ENCODE measurements at regions not wholly inside any gene's neighbourhood (a gene's known extent, or its start where the extent isn't known, plus 50 kb on each side); places are given as distances from the start of the nearest gene placed in this dataset.

DNA sequence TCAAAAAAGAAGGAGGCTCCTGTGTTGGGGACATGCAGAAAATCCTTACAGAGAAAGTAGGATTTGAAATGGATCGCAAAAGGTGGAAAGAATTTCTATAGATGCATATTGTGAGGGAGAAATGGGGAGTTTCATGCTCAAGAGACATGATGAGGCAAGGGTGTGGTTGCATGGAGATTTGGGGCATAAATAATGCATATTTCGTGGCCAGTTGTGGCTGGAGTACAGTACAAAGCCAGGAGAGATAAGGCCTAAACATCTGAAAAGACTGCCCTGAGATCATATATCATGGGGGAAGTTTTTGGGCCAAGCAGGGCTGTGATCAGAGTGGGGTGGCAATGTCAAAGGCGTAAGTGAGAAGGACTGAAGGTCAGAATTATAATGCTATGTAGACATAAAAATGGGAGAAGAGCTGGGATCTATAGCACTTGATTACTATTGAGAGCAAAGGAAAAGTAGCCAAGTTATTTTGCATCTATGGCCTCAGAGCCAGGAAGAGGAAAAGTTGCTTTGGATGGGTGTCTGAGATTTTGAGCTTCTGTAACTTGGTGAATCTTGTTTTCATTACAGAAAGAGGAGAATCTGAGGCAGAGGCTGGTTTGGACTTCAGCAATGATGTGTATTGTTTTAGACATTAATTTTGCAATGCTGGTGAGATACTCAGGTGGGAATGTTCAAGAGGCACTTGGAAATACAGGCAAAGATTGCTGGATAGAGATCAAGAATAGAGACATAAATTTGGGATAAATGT is 166.6 kb downstream of the INHBA start (continued):
- TF ChIP-seq, protein P1, sequence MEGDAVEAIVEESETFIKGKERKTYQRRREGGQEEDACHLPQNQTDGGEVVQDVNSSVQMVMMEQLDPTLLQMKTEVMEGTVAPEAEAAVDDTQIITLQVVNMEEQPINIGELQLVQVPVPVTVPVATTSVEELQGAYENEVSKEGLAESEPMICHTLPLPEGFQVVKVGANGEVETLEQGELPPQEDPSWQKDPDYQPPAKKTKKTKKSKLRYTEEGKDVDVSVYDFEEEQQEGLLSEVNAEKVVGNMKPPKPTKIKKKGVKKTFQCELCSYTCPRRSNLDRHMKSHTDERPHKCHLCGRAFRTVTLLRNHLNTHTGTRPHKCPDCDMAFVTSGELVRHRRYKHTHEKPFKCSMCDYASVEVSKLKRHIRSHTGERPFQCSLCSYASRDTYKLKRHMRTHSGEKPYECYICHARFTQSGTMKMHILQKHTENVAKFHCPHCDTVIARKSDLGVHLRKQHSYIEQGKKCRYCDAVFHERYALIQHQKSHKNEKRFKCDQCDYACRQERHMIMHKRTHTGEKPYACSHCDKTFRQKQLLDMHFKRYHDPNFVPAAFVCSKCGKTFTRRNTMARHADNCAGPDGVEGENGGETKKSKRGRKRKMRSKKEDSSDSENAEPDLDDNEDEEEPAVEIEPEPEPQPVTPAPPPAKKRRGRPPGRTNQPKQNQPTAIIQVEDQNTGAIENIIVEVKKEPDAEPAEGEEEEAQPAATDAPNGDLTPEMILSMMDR (IDR thresholded peaks at IDR 0.05): no peak
- TF ChIP-seq ZSCAN20 (CRISPR knock-in tag; IDR thresholded peaks at IDR 0.05) (no peak), CEBPB (IDR thresholded peaks at IDR 0.05) (no peak)

DNA sequence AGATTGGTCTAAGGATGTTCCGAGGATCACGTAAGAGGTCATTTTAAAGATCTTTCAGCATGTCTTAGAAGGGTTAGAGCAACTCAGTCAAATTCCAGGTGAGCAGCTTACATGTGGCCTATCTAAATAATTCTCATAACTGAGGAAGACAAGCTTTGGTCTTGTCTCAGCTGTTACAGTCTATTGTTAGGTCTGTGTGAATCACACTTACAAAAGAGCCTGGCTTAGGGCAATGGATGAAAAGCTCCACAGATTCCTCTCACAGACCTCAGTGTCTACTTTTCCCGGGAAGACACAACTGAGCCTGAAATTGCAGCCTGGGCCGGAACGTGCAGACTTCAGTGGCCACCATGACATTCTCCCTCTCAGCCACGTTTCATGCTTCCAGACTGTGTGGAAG is 173.1 kb downstream of the INHBA start:
- WGBS (ENCODE audit: missing lambda C conversion rate): 43% methylated on average over 6 of the region's 6 CpGs
- Histone ChIP-seq H3K4me2 (no peak overlapping the region), H3K9me3 (peaks cover 5% of the 10 kb centered on the region; the same call in 1 of the 3 replicates), H3K4me1 (no peaks in the 10 kb centered on the region), H3K4me3 (no peak overlapping the region), H3K27ac (no peak overlapping the region)
- no peak for DNase-seq (ENCODE audit: low read depth in 1 of 2, low spot score in 1 of 2)
- TF ChIP-seq CHD4 (IDR thresholded peaks at IDR 0.05; ENCODE audit: borderline replicate concordance) (no peak), CHD2 (IDR thresholded peaks at IDR 0.05; ENCODE audit: low read length, partially characterized antibody) (no peak), MAZ (IDR thresholded peaks at IDR 0.05; ENCODE audit: borderline replicate concordance, low read depth, low read length) (no peak), SMC3 (IDR thresholded peaks at IDR 0.05) (no peak)
- no peak for FAIRE-seq
- CTCF ChIA-PET: no interaction called here
- POLR2A ChIA-PET: no interaction called here
- ATAC-seq: no peak

DNA sequence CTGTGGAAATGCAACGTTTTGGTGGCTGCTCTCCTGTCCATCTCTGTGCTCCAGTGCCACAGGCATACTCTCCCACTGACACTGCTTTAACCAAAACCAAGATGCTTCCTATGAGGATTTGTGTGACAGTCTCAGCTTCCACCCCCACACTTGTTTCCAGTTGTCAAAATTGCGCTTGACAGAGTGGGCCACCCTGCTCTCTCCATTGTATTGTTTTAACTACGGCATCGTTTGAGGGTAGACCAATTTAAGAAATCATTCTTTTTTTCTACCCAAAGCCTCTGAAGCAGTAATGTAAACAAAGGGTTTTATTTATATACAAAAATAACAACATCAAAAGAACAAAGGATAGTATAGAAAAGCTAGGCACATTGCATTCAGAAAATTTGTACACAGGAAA is 178.0 kb downstream of the INHBA start:
- Histone ChIP-seq H3K9me3 (no peaks in the 10 kb centered on the region), H3K4me3 (no peak overlapping the region), H3K4me2 (no peak overlapping the region), H3K27ac (no peak overlapping the region), H3K4me1 (no peaks in the 10 kb centered on the region)
- 9% methylated on average over 3 of the region's 4 CpGs for WGBS (ENCODE audit: missing lambda C conversion rate)
- POLR2A ChIA-PET: no interaction called here
- no peak for TF ChIP-seq FOXS1 (CRISPR knock-in tag; IDR thresholded peaks at IDR 0.05)
- no peak for TF ChIP-seq EHMT2 (IDR thresholded peaks at IDR 0.05; ENCODE audit: low read depth)
- no peak for TF ChIP-seq TP53 (CRISPR knock-in tag; IDR thresholded peaks at IDR 0.05)
- TF ChIP-seq TFCP2L1 (CRISPR knock-in tag; IDR thresholded peaks at IDR 0.05): no peak
- no peak for TF ChIP-seq ESRRA (IDR thresholded peaks at IDR 0.05; ENCODE audit: borderline replicate concordance, low read length)
- TF ChIP-seq RNF2 (IDR thresholded peaks at IDR 0.05; ENCODE audit: borderline replicate concordance, low read depth): no peak
- no peak for TF ChIP-seq CBX2 (IDR thresholded peaks at IDR 0.05; ENCODE audit: borderline replicate concordance, low read depth)
- CTCF ChIA-PET: interaction anchor here (2.0 kb wide), 1 partner anchor 13 kb away, joined by 5 read pairs; no protein-coding TSS in a partner anchor
- DNase-seq (ENCODE audit: low read depth in 1 of 2, low spot score in 1 of 2) (no peak), FAIRE-seq (no peak), ATAC-seq (no peak)

DNA sequence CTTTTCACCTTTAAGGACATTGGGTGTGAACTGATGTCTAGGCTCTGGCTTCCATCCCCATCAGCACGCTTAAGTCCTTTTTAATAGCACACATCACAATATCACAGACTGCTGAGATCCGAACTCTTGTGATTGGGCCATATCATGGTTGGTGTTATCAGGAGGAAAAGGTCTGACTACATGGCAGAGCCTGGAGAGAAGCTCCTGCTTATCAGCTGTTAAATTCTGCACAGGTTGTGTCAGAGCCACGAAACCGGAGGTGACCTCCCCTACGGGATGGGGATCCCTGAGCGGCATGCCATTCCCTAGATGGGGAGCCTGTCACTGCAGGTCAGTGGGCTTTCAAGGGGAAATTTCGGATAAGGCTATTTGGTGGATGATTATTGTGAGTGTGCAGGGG is 182.4 kb downstream of the INHBA start:
- WGBS (ENCODE audit: missing lambda C conversion rate): 6% methylated on average over 5 of the region's 7 CpGs
- Histone ChIP-seq H3K4me1 (no peaks in the 10 kb centered on the region), H3K27ac (no peak overlapping the region), H3K4me3 (no peak overlapping the region), H3K4me2 (no peak overlapping the region), H3K9me3 (no peaks in the 10 kb centered on the region; the same call in 2 of the 3 replicates)
- TF ChIP-seq HEYL (CRISPR knock-in tag; IDR thresholded peaks at IDR 0.05) (no peak), TFCP2L1 (CRISPR knock-in tag; IDR thresholded peaks at IDR 0.05) (no peak), PHF8 (IDR thresholded peaks at IDR 0.05; ENCODE audit: borderline replicate concordance, low read depth) (no peak), JUNB (IDR thresholded peaks at IDR 0.05) (no peak), TP53 (CRISPR knock-in tag; IDR thresholded peaks at IDR 0.05) (no peak), MAFK (IDR thresholded peaks at IDR 0.05; ENCODE audit: partially characterized antibody) (no peak), HOXB5 (CRISPR knock-in tag; IDR thresholded peaks at IDR 0.05) (no peak), HOXA7 (CRISPR knock-in tag; IDR thresholded peaks at IDR 0.05) (no peak), HOXB13 (CRISPR knock-in tag; IDR thresholded peaks at IDR 0.05; ENCODE audit: low read depth) (no peak), ZFP36 (IDR thresholded peaks at IDR 0.05; ENCODE audit: borderline replicate concordance, partially characterized antibody) (no peak), POLR2AphosphoS2 (conservative IDR thresholded peaks at IDR 0.05; ENCODE audit: low read length) (no peak), SMC3 (IDR thresholded peaks at IDR 0.05) (no peak), ZSCAN20 (CRISPR knock-in tag; IDR thresholded peaks at IDR 0.05) (no peak), RCOR1 (IDR thresholded peaks at IDR 0.05; ENCODE audit: low read depth, low read length) (no peak), KDM1A (IDR thresholded peaks at IDR 0.05; ENCODE audit: low read depth) (no peak)
- TF ChIP-seq, protein P2, sequence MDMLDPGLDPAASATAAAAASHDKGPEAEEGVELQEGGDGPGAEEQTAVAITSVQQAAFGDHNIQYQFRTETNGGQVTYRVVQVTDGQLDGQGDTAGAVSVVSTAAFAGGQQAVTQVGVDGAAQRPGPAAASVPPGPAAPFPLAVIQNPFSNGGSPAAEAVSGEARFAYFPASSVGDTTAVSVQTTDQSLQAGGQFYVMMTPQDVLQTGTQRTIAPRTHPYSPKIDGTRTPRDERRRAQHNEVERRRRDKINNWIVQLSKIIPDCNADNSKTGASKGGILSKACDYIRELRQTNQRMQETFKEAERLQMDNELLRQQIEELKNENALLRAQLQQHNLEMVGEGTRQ (IDR thresholded peaks at IDR 0.05): no peak
- POLR2A ChIA-PET: no interaction called here
- ATAC-seq (no peak), DNase-seq (ENCODE audit: low read depth in 1 of 2, low spot score in 1 of 2) (no peak), FAIRE-seq (no peak)
- CTCF ChIA-PET: no interaction called here

Data from A549 (cell line).